ENCODE measurements at regions not wholly inside any gene's neighbourhood (a gene's known extent, or its start where the extent isn't known, plus 50 kb on each side); places are given as distances from the start of the nearest gene placed in this dataset.

DNA sequence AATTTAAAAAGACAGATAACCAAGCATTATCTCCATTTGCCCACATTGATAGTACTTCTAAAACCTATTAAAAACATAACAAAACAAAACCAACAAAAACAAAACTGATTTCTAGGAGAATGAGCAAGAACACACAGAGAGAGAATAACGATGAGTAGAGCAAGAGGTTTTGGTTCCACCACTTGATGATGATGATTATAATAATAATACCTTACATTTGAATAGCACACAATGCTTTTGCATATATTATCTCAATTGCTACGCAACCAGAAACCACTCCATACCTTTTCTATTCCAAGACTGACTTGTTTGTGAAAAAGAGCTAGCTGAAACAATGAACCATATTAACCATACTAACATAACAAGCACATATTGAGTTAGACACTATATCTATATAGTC, 1090.9 kb downstream of the SH3BGRL start:
- TF ChIP-seq EGR1 (IDR thresholded peaks at IDR 0.05; ENCODE audit: low read depth in 2 of 2) (no peak), SP1 (IDR thresholded peaks at IDR 0.05) (no peak), YY1 (IDR thresholded peaks at IDR 0.05) (no peak), FOXA2 (IDR thresholded peaks at IDR 0.05) (no peak), NR2F2 (IDR thresholded peaks at IDR 0.05) (no peak), RAD21 (IDR thresholded peaks at IDR 0.05) (no peak), HNF4A (conservative IDR thresholded peaks at IDR 0.05) (no peak), HNF4G (IDR thresholded peaks at IDR 0.05) (no peak), TAF1 (conservative IDR thresholded peaks at IDR 0.05) (no peak), JUND (IDR thresholded peaks at IDR 0.05) (no peak), GABPA (IDR thresholded peaks at IDR 0.05 in 1 of 2, conservative IDR thresholded peaks at IDR 0.05 in 1 of 2) (no peak), FOXA1 (IDR thresholded peaks at IDR 0.05) (no peak)
- TF ChIP-seq, protein P1, sequence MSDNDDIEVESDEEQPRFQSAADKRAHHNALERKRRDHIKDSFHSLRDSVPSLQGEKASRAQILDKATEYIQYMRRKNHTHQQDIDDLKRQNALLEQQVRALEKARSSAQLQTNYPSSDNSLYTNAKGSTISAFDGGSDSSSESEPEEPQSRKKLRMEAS (IDR thresholded peaks at IDR 0.05) = no peak
- TF ChIP-seq, protein P2, sequence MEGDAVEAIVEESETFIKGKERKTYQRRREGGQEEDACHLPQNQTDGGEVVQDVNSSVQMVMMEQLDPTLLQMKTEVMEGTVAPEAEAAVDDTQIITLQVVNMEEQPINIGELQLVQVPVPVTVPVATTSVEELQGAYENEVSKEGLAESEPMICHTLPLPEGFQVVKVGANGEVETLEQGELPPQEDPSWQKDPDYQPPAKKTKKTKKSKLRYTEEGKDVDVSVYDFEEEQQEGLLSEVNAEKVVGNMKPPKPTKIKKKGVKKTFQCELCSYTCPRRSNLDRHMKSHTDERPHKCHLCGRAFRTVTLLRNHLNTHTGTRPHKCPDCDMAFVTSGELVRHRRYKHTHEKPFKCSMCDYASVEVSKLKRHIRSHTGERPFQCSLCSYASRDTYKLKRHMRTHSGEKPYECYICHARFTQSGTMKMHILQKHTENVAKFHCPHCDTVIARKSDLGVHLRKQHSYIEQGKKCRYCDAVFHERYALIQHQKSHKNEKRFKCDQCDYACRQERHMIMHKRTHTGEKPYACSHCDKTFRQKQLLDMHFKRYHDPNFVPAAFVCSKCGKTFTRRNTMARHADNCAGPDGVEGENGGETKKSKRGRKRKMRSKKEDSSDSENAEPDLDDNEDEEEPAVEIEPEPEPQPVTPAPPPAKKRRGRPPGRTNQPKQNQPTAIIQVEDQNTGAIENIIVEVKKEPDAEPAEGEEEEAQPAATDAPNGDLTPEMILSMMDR (IDR thresholded peaks at IDR 0.05; ENCODE audit: low read depth, low read length, missing input control) = no peak
- TF ChIP-seq, protein P3, sequence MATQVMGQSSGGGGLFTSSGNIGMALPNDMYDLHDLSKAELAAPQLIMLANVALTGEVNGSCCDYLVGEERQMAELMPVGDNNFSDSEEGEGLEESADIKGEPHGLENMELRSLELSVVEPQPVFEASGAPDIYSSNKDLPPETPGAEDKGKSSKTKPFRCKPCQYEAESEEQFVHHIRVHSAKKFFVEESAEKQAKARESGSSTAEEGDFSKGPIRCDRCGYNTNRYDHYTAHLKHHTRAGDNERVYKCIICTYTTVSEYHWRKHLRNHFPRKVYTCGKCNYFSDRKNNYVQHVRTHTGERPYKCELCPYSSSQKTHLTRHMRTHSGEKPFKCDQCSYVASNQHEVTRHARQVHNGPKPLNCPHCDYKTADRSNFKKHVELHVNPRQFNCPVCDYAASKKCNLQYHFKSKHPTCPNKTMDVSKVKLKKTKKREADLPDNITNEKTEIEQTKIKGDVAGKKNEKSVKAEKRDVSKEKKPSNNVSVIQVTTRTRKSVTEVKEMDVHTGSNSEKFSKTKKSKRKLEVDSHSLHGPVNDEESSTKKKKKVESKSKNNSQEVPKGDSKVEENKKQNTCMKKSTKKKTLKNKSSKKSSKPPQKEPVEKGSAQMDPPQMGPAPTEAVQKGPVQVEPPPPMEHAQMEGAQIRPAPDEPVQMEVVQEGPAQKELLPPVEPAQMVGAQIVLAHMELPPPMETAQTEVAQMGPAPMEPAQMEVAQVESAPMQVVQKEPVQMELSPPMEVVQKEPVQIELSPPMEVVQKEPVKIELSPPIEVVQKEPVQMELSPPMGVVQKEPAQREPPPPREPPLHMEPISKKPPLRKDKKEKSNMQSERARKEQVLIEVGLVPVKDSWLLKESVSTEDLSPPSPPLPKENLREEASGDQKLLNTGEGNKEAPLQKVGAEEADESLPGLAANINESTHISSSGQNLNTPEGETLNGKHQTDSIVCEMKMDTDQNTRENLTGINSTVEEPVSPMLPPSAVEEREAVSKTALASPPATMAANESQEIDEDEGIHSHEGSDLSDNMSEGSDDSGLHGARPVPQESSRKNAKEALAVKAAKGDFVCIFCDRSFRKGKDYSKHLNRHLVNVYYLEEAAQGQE (IDR thresholded peaks at IDR 0.05) = no peak
- TF ChIP-seq, protein P4, sequence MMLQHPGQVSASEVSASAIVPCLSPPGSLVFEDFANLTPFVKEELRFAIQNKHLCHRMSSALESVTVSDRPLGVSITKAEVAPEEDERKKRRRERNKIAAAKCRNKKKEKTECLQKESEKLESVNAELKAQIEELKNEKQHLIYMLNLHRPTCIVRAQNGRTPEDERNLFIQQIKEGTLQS (IDR thresholded peaks at IDR 0.05) = no peak
- DNase-seq (ENCODE audit: low spot score) = no peak
- H3K27ac ChIP-seq (ENCODE audit: low read depth in 1 of 2, low read length in 2 of 2) = no peak overlapping the region
- no peak overlapping the region for H3K9ac ChIP-seq (ENCODE audit: low read depth in 1 of 2, low read length in 2 of 2)
- no peaks in the 10 kb centered on the region for H3K4me1 ChIP-seq (ENCODE audit: control insufficient read depth in 4 of 4, insufficient read depth in 4 of 4, low read length in 3 of 4)
- WGBS = 86% methylated on average over 2 of the region's 2 CpGs
- H3K36me3 ChIP-seq (ENCODE audit: control insufficient read depth in 4 of 4, insufficient read depth in 3 of 4, low read depth in 1 of 4, low read length in 3 of 4) = no peaks in the 10 kb centered on the region
- no peak overlapping the region for H3K4me3 ChIP-seq (ENCODE audit: low read depth in 1 of 3, low read length in 3 of 3)
- H3K27me3 ChIP-seq (ENCODE audit: control insufficient read depth in 4 of 4, insufficient read depth in 4 of 4, low read length in 3 of 4) = no peaks in the 10 kb centered on the region
- H3K9me3 ChIP-seq (ENCODE audit: control insufficient read depth in 4 of 4, low read length in 3 of 4) = no peaks in the 10 kb centered on the region

DNA sequence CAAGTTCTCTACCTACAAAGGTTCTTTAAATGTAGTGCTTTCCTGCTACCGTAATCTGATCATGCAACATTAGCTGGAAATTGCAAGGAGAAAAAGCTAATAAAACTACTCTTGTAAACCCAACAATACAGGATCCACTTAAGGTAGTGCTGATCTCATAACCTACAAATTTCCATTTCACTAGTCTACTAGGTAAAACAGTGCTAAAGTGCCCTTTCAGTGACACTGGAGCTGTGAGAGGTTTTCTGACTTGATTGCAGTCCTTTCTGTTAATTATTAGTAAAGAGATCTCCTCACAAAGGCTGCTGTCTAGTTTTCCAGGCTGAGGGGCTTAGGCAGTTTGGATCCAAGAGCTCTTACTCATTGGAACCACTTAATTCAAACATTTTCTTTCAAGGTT, 1118.7 kb downstream of the SH3BGRL start:
- Histone ChIP-seq H3K4me1 (ENCODE audit: control insufficient read depth in 4 of 4, insufficient read depth in 4 of 4, low read length in 3 of 4) (no peaks in the 10 kb centered on the region), H3K36me3 (ENCODE audit: control insufficient read depth in 4 of 4, insufficient read depth in 3 of 4, low read depth in 1 of 4, low read length in 3 of 4) (no peaks in the 10 kb centered on the region), H3K27me3 (ENCODE audit: control insufficient read depth in 4 of 4, insufficient read depth in 4 of 4, low read length in 3 of 4) (no peaks in the 10 kb centered on the region), H3K9me3 (ENCODE audit: control insufficient read depth in 4 of 4, low read length in 3 of 4) (no peaks in the 10 kb centered on the region), H3K27ac (ENCODE audit: low read depth in 1 of 2, low read length in 2 of 2) (no peak overlapping the region), H3K4me3 (ENCODE audit: low read depth in 1 of 3, low read length in 3 of 3) (no peak overlapping the region), H3K9ac (ENCODE audit: low read depth in 1 of 2, low read length in 2 of 2) (no peak overlapping the region)
- 58% methylated on average over 1 of the region's 1 CpG for whole genome bisulfite sequencing
- no peak for DNase-seq (ENCODE audit: low spot score)
- TF ChIP-seq SP1 (IDR thresholded peaks at IDR 0.05) (no peak), RXRA (IDR thresholded peaks at IDR 0.05) (no peak), HNF4G (IDR thresholded peaks at IDR 0.05) (no peak), EGR1 (IDR thresholded peaks at IDR 0.05; ENCODE audit: low read depth in 2 of 2) (no peak), HNF4A (conservative IDR thresholded peaks at IDR 0.05) (no peak), NR2F2 (IDR thresholded peaks at IDR 0.05) (no peak)
- TF ChIP-seq, protein P2 (IDR thresholded peaks at IDR 0.05; ENCODE audit: low read depth, low read length, missing input control) = no peak
- TF ChIP-seq, protein P4 (IDR thresholded peaks at IDR 0.05) = no peak
